H1 (cell line): ENCODE measurements at regions not wholly inside any gene's neighbourhood (a gene's known extent, or its start where the extent isn't known, plus 50 kb on each side); places are given as distances from the start of the nearest gene placed in this dataset.

Experiments used
- GABPA ChIP-seq: IDR thresholded peaks from 2 replicates; pipeline ENCODE4 v1.6.1; 2011; ENCODE audit warnings: mild to moderate bottlenecking, low read length, moderate library complexity, borderline replicate concordance; ENCODE audit not compliant: insufficient read depth
- TF ChIP-seq, protein P1 (sequence below), 3 experiments: IDR thresholded peaks; 1 replicate in 2 of 3; 2 replicates in 1 of 3; pipeline versions ENCODE4 v1.5.1 to v1.6.1; 2011; ENCODE audit warnings: low read length in 3 of 3, mild to moderate bottlenecking in 3 of 3, inconsistent platforms in 2 of 3, low read depth in 1 of 3, moderate library complexity in 1 of 3; ENCODE audit not compliant: insufficient read depth in 1 of 3; ENCODE audit errors: control extremely low read depth in 1 of 3

- TF ChIP-seq GABPA: no peak
- TF ChIP-seq, protein P1, sequence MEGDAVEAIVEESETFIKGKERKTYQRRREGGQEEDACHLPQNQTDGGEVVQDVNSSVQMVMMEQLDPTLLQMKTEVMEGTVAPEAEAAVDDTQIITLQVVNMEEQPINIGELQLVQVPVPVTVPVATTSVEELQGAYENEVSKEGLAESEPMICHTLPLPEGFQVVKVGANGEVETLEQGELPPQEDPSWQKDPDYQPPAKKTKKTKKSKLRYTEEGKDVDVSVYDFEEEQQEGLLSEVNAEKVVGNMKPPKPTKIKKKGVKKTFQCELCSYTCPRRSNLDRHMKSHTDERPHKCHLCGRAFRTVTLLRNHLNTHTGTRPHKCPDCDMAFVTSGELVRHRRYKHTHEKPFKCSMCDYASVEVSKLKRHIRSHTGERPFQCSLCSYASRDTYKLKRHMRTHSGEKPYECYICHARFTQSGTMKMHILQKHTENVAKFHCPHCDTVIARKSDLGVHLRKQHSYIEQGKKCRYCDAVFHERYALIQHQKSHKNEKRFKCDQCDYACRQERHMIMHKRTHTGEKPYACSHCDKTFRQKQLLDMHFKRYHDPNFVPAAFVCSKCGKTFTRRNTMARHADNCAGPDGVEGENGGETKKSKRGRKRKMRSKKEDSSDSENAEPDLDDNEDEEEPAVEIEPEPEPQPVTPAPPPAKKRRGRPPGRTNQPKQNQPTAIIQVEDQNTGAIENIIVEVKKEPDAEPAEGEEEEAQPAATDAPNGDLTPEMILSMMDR (IDR thresholded peaks at IDR 0.05; ENCODE audit: control extremely low read depth in 1 of 3, insufficient read depth in 1 of 3, low read depth in 1 of 3, low read length in 3 of 3): no peak
These were observed 115.0 kb upstream of the DCBLD2 start for GRCh38 chr3:99016452-99016851.
